Stimulated activated memory B cell treated with anti-CD40 and anti-IgM and Interleukin-4, amounts not matched to agents 10 μg/mL and 1 μg/mL and 100 μg/mL, for 72 hours (primary cell): ENCODE measurements at regions not wholly inside any gene's neighbourhood (a gene's known extent, or its start where the extent isn't known, plus 50 kb on each side); places are given as distances from the start of the nearest gene placed in this dataset.
"Not testable (repeated sequence)": the region's sequence is repeated elsewhere in the genome, so short reads cannot be mapped to it uniquely, and the experiment has no call there.

Experiments used
- ATAC-seq: fragments of 150-1000 bp; cut with Tn5 transposase; 2 replicates; pipeline ENCODE4 v1.10.0; 2021
- H3K27ac Mint-ChIP-seq: one replicate; pipeline ENCODE4 v1.8.0; 2022; ENCODE audit warnings: mild to moderate bottlenecking, mixed read lengths
- H3K27me3 Mint-ChIP-seq: one replicate; pipeline ENCODE4 v1.8.0; 2022; ENCODE audit warnings: mixed read lengths
- H3K36me3 Mint-ChIP-seq: one replicate; pipeline ENCODE4 v1.8.0; 2022; ENCODE audit warnings: mixed read lengths
- H3K4me1 Mint-ChIP-seq: one replicate; pipeline ENCODE4 v1.8.0; 2022; ENCODE audit warnings: mixed read lengths
- H3K4me3 Mint-ChIP-seq: one replicate; pipeline ENCODE4 v1.8.0; 2022; ENCODE audit warnings: mild to moderate bottlenecking, moderate library complexity, mixed read lengths
- H3K9me3 Mint-ChIP-seq: one replicate; pipeline ENCODE4 v1.8.0; 2022; ENCODE audit warnings: mixed read lengths

GRCh38 chr4:170190265-170190664, 100.5 kb upstream of the AADAT start:
- H3K4me3 Mint-ChIP-seq, result no peak overlapping the region
- peaks cover 16% of the 10 kb centered on the region for H3K27me3 Mint-ChIP-seq
- no peaks in the 10 kb centered on the region for H3K4me1 Mint-ChIP-seq
- no peak for ATAC-seq
- peaks cover 8% of the 10 kb centered on the region for H3K9me3 Mint-ChIP-seq
- H3K27ac Mint-ChIP-seq, result no peak overlapping the region
- H3K36me3 Mint-ChIP-seq, result no peaks in the 10 kb centered on the region

GRCh38 chr4:170170861-170171260, 81.1 kb upstream of the AADAT start:
- H3K36me3 Mint-ChIP-seq, result no peaks in the 10 kb centered on the region
- no peaks in the 10 kb centered on the region for H3K4me1 Mint-ChIP-seq
- H3K27me3 Mint-ChIP-seq, result no peaks in the 10 kb centered on the region
- ATAC-seq, result no peak
- peaks cover 3% of the 10 kb centered on the region for H3K9me3 Mint-ChIP-seq
- H3K27ac Mint-ChIP-seq, result no peak overlapping the region
- no peak overlapping the region for H3K4me3 Mint-ChIP-seq

- no peak overlapping the region for H3K4me3 Mint-ChIP-seq
- H3K27ac Mint-ChIP-seq, result no peak overlapping the region
- ATAC-seq, result no peak
- peaks cover 3% of the 10 kb centered on the region for H3K9me3 Mint-ChIP-seq
- no peaks in the 10 kb centered on the region for H3K27me3 Mint-ChIP-seq
- H3K36me3 Mint-ChIP-seq, result no peaks in the 10 kb centered on the region
- no peaks in the 10 kb centered on the region for H3K4me1 Mint-ChIP-seq
These were observed 79.9 kb upstream of the AADAT start for GRCh38 chr4:170169699-170170098.

- no peak for ATAC-seq
- no peak overlapping the region for H3K4me3 Mint-ChIP-seq
- peaks cover 3% of the 10 kb centered on the region for H3K9me3 Mint-ChIP-seq
- no peaks in the 10 kb centered on the region for H3K4me1 Mint-ChIP-seq
- H3K27ac Mint-ChIP-seq, result no peak overlapping the region
- no peaks in the 10 kb centered on the region for H3K36me3 Mint-ChIP-seq
- H3K27me3 Mint-ChIP-seq, result no peaks in the 10 kb centered on the region
These were observed 77.9 kb upstream of the AADAT start for GRCh38 chr4:170167678-170168077.

GRCh38 chr4:170166193-170166592, 76.4 kb upstream of the AADAT start:
- not testable (repeated sequence) for H3K9me3 Mint-ChIP-seq, H3K27me3 Mint-ChIP-seq, H3K27ac Mint-ChIP-seq, H3K36me3 Mint-ChIP-seq, H3K4me1 Mint-ChIP-seq, ATAC-seq, H3K4me3 Mint-ChIP-seq

- Mint-ChIP-seq H3K27ac (no peak overlapping the region), H3K9me3 (no peaks in the 10 kb centered on the region), H3K4me3 (no peak overlapping the region), H3K4me1 (no peaks in the 10 kb centered on the region), H3K36me3 (no peaks in the 10 kb centered on the region), H3K27me3 (no peaks in the 10 kb centered on the region)
- ATAC-seq, result no peak
These were observed 72.7 kb upstream of the AADAT start for GRCh38 chr4:170162416-170162815.

- Mint-ChIP-seq H3K27ac (no peak overlapping the region), H3K36me3 (no peaks in the 10 kb centered on the region), H3K4me1 (no peaks in the 10 kb centered on the region), H3K4me3 (no peak overlapping the region), H3K27me3 (no peaks in the 10 kb centered on the region), H3K9me3 (peaks cover 5% of the 10 kb centered on the region)
- no peak for ATAC-seq
These were observed 67.9 kb upstream of the AADAT start for GRCh38 chr4:170157670-170158069.

- Mint-ChIP-seq H3K36me3 (no peaks in the 10 kb centered on the region), H3K27ac (no peak overlapping the region), H3K4me3 (no peak overlapping the region), H3K9me3 (peaks cover 4% of the 10 kb centered on the region), H3K27me3 (no peaks in the 10 kb centered on the region), H3K4me1 (no peaks in the 10 kb centered on the region)
- ATAC-seq, result no peak
These were observed 55.4 kb upstream of the AADAT start for GRCh38 chr4:170145120-170145519.

GRCh38 chr4:170139764-170140163, 50.0 kb upstream of the AADAT start:
- no peak overlapping the region for H3K4me3 Mint-ChIP-seq
- no peak overlapping the region for H3K27ac Mint-ChIP-seq
- H3K4me1 Mint-ChIP-seq, result no peaks in the 10 kb centered on the region
- H3K9me3 Mint-ChIP-seq, result no peaks in the 10 kb centered on the region
- ATAC-seq, result no peak
- H3K36me3 Mint-ChIP-seq, result no peaks in the 10 kb centered on the region
- no peaks in the 10 kb centered on the region for H3K27me3 Mint-ChIP-seq
